ENCODE measurements at regions not wholly inside any gene's neighbourhood (a gene's known extent, or its start where the extent isn't known, plus 50 kb on each side); places are given as distances from the start of the nearest gene placed in this dataset.

GRCh38 chr17:34874478-34874877 is 86.8 kb downstream of the CCT6B start:
- H3K4me1 Mint-ChIP-seq: no peaks in the 10 kb centered on the region
- H3K27me3 Mint-ChIP-seq: peaks cover 15 to 46% (median 39%) of the 10 kb centered on the region in 3 donors
- no peak overlapping the region for H3K4me3 Mint-ChIP-seq
- ATAC-seq (ENCODE audit: low read depth in 2 of 2): no peak
- H3K9me3 Mint-ChIP-seq: peaks cover 1 to 17% (median 11%) of the 10 kb centered on the region in 7 donors
- no peak overlapping the region for H3K27ac Mint-ChIP-seq
- H3K36me3 Mint-ChIP-seq: no peaks in the 10 kb centered on the region
- DNase-seq: no peak

- no peaks in the 10 kb centered on the region for H3K4me1 Mint-ChIP-seq
- H3K4me3 Mint-ChIP-seq: no peak overlapping the region
- no peak for ATAC-seq (ENCODE audit: low read depth in 2 of 2)
- H3K9me3 Mint-ChIP-seq: peaks cover 7 to 33% (median 14%) of the 10 kb centered on the region in 7 donors
- H3K36me3 Mint-ChIP-seq: no peaks in the 10 kb centered on the region
- no peak for DNase-seq
- peaks cover 11 to 34% (median 27%) of the 10 kb centered on the region in 3 donors for H3K27me3 Mint-ChIP-seq
- no peak overlapping the region for H3K27ac Mint-ChIP-seq
Measured at GRCh38 chr17:34872640-34873039, 88.6 kb downstream of the CCT6B start.

- Mint-ChIP-seq H3K27ac (no peak overlapping the region), H3K4me1 (no peaks in the 10 kb centered on the region), H3K27me3 (peaks cover 0 to 20% (median 8%) of the 10 kb centered on the region in 3 donors)
Measured at GRCh38 chr17:34869641-34870040, 91.6 kb downstream of the CCT6B start.

GRCh38 chr17:34865716-34866115 is 95.5 kb downstream of the CCT6B start:
- Mint-ChIP-seq H3K27me3 (peaks cover 0 to 14% (median 12%) of the 10 kb centered on the region in 3 donors), H3K4me3 (no peak overlapping the region), H3K36me3 (no peaks in the 10 kb centered on the region), H3K27ac (no peak overlapping the region), H3K4me1 (no peaks in the 10 kb centered on the region), H3K9me3 (peaks cover 3 to 22% (median 9%) of the 10 kb centered on the region in 7 donors)
- ATAC-seq (ENCODE audit: low read depth in 2 of 2): no peak
- DNase-seq: no peak

More at GRCh38 chr17:34869641-34870040, 91.6 kb downstream of the CCT6B start:
- DNase-seq: no peak
- no peaks in the 10 kb centered on the region for H3K36me3 Mint-ChIP-seq
- H3K4me3 Mint-ChIP-seq: no peak overlapping the region
- peaks cover 7 to 34% (median 14%) of the 10 kb centered on the region in 7 donors for H3K9me3 Mint-ChIP-seq
- no peak for ATAC-seq (ENCODE audit: low read depth in 2 of 2)

GRCh38 chr17:34862384-34862783 is 98.9 kb downstream of the CCT6B start:
- ATAC-seq (ENCODE audit: low read depth in 2 of 2) (no peak), DNase-seq (no peak)
- H3K36me3 Mint-ChIP-seq: no peaks in the 10 kb centered on the region
- no peak overlapping the region for H3K27ac Mint-ChIP-seq
- no peak overlapping the region for H3K4me3 Mint-ChIP-seq
- H3K9me3 Mint-ChIP-seq: no peaks in the 10 kb centered on the region
- peaks cover 10 to 38% (median 16%) of the 10 kb centered on the region in 3 donors for H3K27me3 Mint-ChIP-seq
- H3K4me1 Mint-ChIP-seq: no peaks in the 10 kb centered on the region

- DNase-seq (no peak), ATAC-seq (ENCODE audit: low read depth in 2 of 2) (no peak)
- Mint-ChIP-seq H3K4me1 (no peaks in the 10 kb centered on the region), H3K4me3 (no peak overlapping the region), H3K27ac (no peak overlapping the region), H3K9me3 (no peaks in the 10 kb centered on the region), H3K27me3 (peaks cover 10 to 43% (median 16%) of the 10 kb centered on the region in 3 donors), H3K36me3 (no peaks in the 10 kb centered on the region)
Measured at GRCh38 chr17:34861864-34862263, 99.4 kb downstream of the CCT6B start.

- Mint-ChIP-seq H3K27me3 (peaks cover 10 to 64% (median 17%) of the 10 kb centered on the region in 3 donors), H3K4me1 (no peaks in the 10 kb centered on the region), H3K9me3 (no peaks in the 10 kb centered on the region), H3K27ac (no peak overlapping the region), H3K36me3 (no peaks in the 10 kb centered on the region), H3K4me3 (no peak overlapping the region)
- DNase-seq (no peak), ATAC-seq (ENCODE audit: low read depth in 2 of 2) (no peak)
Measured at GRCh38 chr17:34859652-34860051, 101.6 kb downstream of the CCT6B start.

- Mint-ChIP-seq H3K4me1 (no peaks in the 10 kb centered on the region), H3K9me3 (no peaks in the 10 kb centered on the region), H3K27me3 (peaks cover 10 to 72% (median 23%) of the 10 kb centered on the region in 3 donors), H3K27ac (no peak overlapping the region), H3K4me3 (no peak overlapping the region), H3K36me3 (no peaks in the 10 kb centered on the region)
- DNase-seq (no peak), ATAC-seq (ENCODE audit: low read depth in 2 of 2) (no peak)
Measured at GRCh38 chr17:34858591-34859565, 102.4 kb downstream of the CCT6B start.

GRCh38 chr17:34853924-34854323 is 107.3 kb downstream of the CCT6B start:
- no peaks in the 10 kb centered on the region for H3K36me3 Mint-ChIP-seq
- no peaks in the 10 kb centered on the region for H3K9me3 Mint-ChIP-seq
- H3K4me3 Mint-ChIP-seq: no peak overlapping the region
- peak overlapping the region in 1 of 6 donors; percentile 63 for H3K27ac Mint-ChIP-seq
- no peak for ATAC-seq (ENCODE audit: low read depth in 2 of 2)
- no peak for DNase-seq
- peaks cover 6 to 41% (median 7%) of the 10 kb centered on the region in 3 donors for H3K27me3 Mint-ChIP-seq
- no peaks in the 10 kb centered on the region for H3K4me1 Mint-ChIP-seq

GRCh38 chr17:34852614-34853013 is 108.6 kb downstream of the CCT6B start:
- Mint-ChIP-seq H3K36me3 (no peaks in the 10 kb centered on the region), H3K4me1 (no peaks in the 10 kb centered on the region), H3K4me3 (no peak overlapping the region), H3K27me3 (peaks cover 0 to 36% (median 7%) of the 10 kb centered on the region in 3 donors), H3K27ac (no peak overlapping the region), H3K9me3 (no peaks in the 10 kb centered on the region)
- DNase-seq: no peak
- no peak for ATAC-seq (ENCODE audit: low read depth in 2 of 2)

- no peak overlapping the region for H3K4me3 Mint-ChIP-seq
- H3K36me3 Mint-ChIP-seq: no peaks in the 10 kb centered on the region
- no peaks in the 10 kb centered on the region for H3K4me1 Mint-ChIP-seq
- no peak for DNase-seq
- H3K27ac Mint-ChIP-seq: no peak overlapping the region
- no peaks in the 10 kb centered on the region for H3K9me3 Mint-ChIP-seq
- no peak for ATAC-seq (ENCODE audit: low read depth in 2 of 2)
- peaks cover 0 to 30% (median 7%) of the 10 kb centered on the region in 3 donors for H3K27me3 Mint-ChIP-seq
Measured at GRCh38 chr17:34851961-34852540, 109.2 kb downstream of the CCT6B start.

- Mint-ChIP-seq H3K9me3 (no peaks in the 10 kb centered on the region), H3K4me1 (no peaks in the 10 kb centered on the region), H3K4me3 (no peak overlapping the region), H3K36me3 (no peaks in the 10 kb centered on the region), H3K27ac (no peak overlapping the region), H3K27me3 (peaks cover 0 to 20% (median 7%) of the 10 kb centered on the region in 3 donors)
- no peak for ATAC-seq (ENCODE audit: low read depth in 2 of 2)
- no peak for DNase-seq
Measured at GRCh38 chr17:34850964-34851363, 110.3 kb downstream of the CCT6B start.

- ATAC-seq (ENCODE audit: low read depth in 2 of 2): no peak
- Mint-ChIP-seq H3K4me1 (no peaks in the 10 kb centered on the region), H3K27ac (no peak overlapping the region)
Measured at GRCh38 chr17:34850023-34850422, 111.2 kb downstream of the CCT6B start.

GRCh38 chr17:34847938-34848337 is 113.3 kb downstream of the CCT6B start:
- H3K9me3 Mint-ChIP-seq: no peaks in the 10 kb centered on the region
- no peaks in the 10 kb centered on the region for H3K4me1 Mint-ChIP-seq
- no peak for ATAC-seq (ENCODE audit: low read depth in 2 of 2)
- no peak overlapping the region for H3K27ac Mint-ChIP-seq
- no peaks in the 10 kb centered on the region for H3K27me3 Mint-ChIP-seq
- peak overlapping the region in 1 of 8 donors; percentile 72 for H3K4me3 Mint-ChIP-seq
- H3K36me3 Mint-ChIP-seq: no peaks in the 10 kb centered on the region
- DNase-seq: no peak

More at GRCh38 chr17:34850023-34850422, 111.2 kb downstream of the CCT6B start:
- DNase-seq: no peak
- Mint-ChIP-seq H3K27me3 (peaks cover 0 to 11% (median 7%) of the 10 kb centered on the region in 3 donors), H3K4me3 (no peak overlapping the region), H3K9me3 (no peaks in the 10 kb centered on the region), H3K36me3 (no peaks in the 10 kb centered on the region)

Data from naive B cell (primary cell).